Glutamatergic neuron (in vitro differentiated cells): ENCODE measurements at regions not wholly inside any gene's neighbourhood (a gene's known extent, or its start where the extent isn't known, plus 50 kb on each side); places are given as distances from the start of the nearest gene placed in this dataset.

ENCODE experiments used
- DNase-seq: peaks from one replicate; pipeline ENCODE4 v3.0.0; 2022
- H3K27ac Mint-ChIP-seq: one replicate; pipeline ENCODE4 v1.8.0; 2020; ENCODE audit warnings: mild to moderate bottlenecking, mixed read lengths, inconsistent platforms; ENCODE audit not compliant: unreplicated experiment
- H3K27me3 Mint-ChIP-seq: one replicate; pipeline ENCODE4 v1.8.0; 2020; ENCODE audit warnings: mild to moderate bottlenecking, moderate library complexity, mixed read lengths, inconsistent platforms; ENCODE audit not compliant: unreplicated experiment
- H3K36me3 Mint-ChIP-seq: one replicate; pipeline ENCODE4 v1.8.0; 2020; ENCODE audit warnings: mild to moderate bottlenecking, mixed read lengths, inconsistent platforms; ENCODE audit not compliant: unreplicated experiment
- H3K4me1 Mint-ChIP-seq: one replicate; pipeline ENCODE4 v1.8.0; 2020; ENCODE audit warnings: mild to moderate bottlenecking, low read depth, mixed read lengths, inconsistent platforms; ENCODE audit not compliant: unreplicated experiment
- H3K4me3 Mint-ChIP-seq: one replicate; pipeline ENCODE4 v1.8.0; 2020; ENCODE audit warnings: mild to moderate bottlenecking, mixed read lengths, inconsistent platforms; ENCODE audit not compliant: unreplicated experiment
- H3K9me3 Mint-ChIP-seq: one replicate; pipeline ENCODE4 v1.8.0; 2020; ENCODE audit warnings: mild to moderate bottlenecking, moderate library complexity, mixed read lengths, inconsistent platforms; ENCODE audit not compliant: unreplicated experiment
- CTCF ChIP-seq: fragments of 200-600 bp; sonication (generic); IDR thresholded peaks from one replicate; pipeline ENCODE4 v1.5.0; 2021; ENCODE audit not compliant: partially characterized antibody, unreplicated experiment

GRCh38 chr2:35378791-35379190, 976.8 kb upstream of the CRIM1 start:
- no peaks in the 10 kb centered on the region for H3K4me1 Mint-ChIP-seq
- no peaks in the 10 kb centered on the region for H3K27me3 Mint-ChIP-seq
- H3K4me3 Mint-ChIP-seq, result no peak overlapping the region
- DNase-seq, result no peak
- no peaks in the 10 kb centered on the region for H3K9me3 Mint-ChIP-seq
- TF ChIP-seq CTCF, result no peak
- H3K36me3 Mint-ChIP-seq, result no peaks in the 10 kb centered on the region
- H3K27ac Mint-ChIP-seq, result no peak overlapping the region

GRCh38 chr2:35374845-35375244, 980.7 kb upstream of the CRIM1 start:
- Mint-ChIP-seq H3K36me3 (no peaks in the 10 kb centered on the region), H3K4me3 (no peak overlapping the region), H3K27ac (no peak overlapping the region), H3K4me1 (no peaks in the 10 kb centered on the region), H3K9me3 (no peaks in the 10 kb centered on the region), H3K27me3 (no peaks in the 10 kb centered on the region)
- no peak for TF ChIP-seq CTCF
- DNase-seq, result no peak

GRCh38 chr2:35365859-35366258, 989.7 kb upstream of the CRIM1 start:
- no peak for DNase-seq
- H3K36me3 Mint-ChIP-seq, result no peaks in the 10 kb centered on the region
- TF ChIP-seq CTCF, result no peak
- H3K9me3 Mint-ChIP-seq, result no peaks in the 10 kb centered on the region
- H3K4me3 Mint-ChIP-seq, result no peak overlapping the region
- H3K27me3 Mint-ChIP-seq, result no peaks in the 10 kb centered on the region
- peaks cover 1% of the 10 kb centered on the region for H3K4me1 Mint-ChIP-seq
- no peak overlapping the region for H3K27ac Mint-ChIP-seq

- no peak overlapping the region for H3K4me3 Mint-ChIP-seq
- peaks cover 4% of the 10 kb centered on the region for H3K27me3 Mint-ChIP-seq
- H3K36me3 Mint-ChIP-seq, result peaks cover 5% of the 10 kb centered on the region
- H3K4me1 Mint-ChIP-seq, result no peaks in the 10 kb centered on the region
- TF ChIP-seq CTCF, result no peak
- no peak for DNase-seq
- peaks cover 1% of the 10 kb centered on the region for H3K9me3 Mint-ChIP-seq
- H3K27ac Mint-ChIP-seq, result no peak overlapping the region
Measured at GRCh38 chr2:35356332-35356731, 999.2 kb upstream of the CRIM1 start.

- H3K27me3 Mint-ChIP-seq, result peaks cover 4% of the 10 kb centered on the region
- H3K4me1 Mint-ChIP-seq, result peaks cover 5% of the 10 kb centered on the region
- H3K36me3 Mint-ChIP-seq, result peaks cover 5% of the 10 kb centered on the region
- no peak overlapping the region for H3K27ac Mint-ChIP-seq
- H3K4me3 Mint-ChIP-seq, result no peak overlapping the region
- DNase-seq, result no peak
- H3K9me3 Mint-ChIP-seq, result peaks cover 1% of the 10 kb centered on the region
- TF ChIP-seq CTCF, result no peak
Measured at GRCh38 chr2:35355056-35355455, 1000.5 kb upstream of the CRIM1 start.
